ENCODE measurements at regions not wholly inside any gene's neighbourhood (a gene's known extent, or its start where the extent isn't known, plus 50 kb on each side); places are given as distances from the start of the nearest gene placed in this dataset.

- no peak for DNase-seq (ENCODE audit: low read depth in 2 of 2)
Measured at GRCh38 chr1:194568610-194569009, 1382.2 kb upstream of the B3GALT2 start.

- peak; percentile 60 to 70 for DNase-seq (ENCODE audit: low read depth in 2 of 2)
Measured at GRCh38 chr1:194548071-194548470, 1361.7 kb upstream of the B3GALT2 start.

GRCh38 chr1:194544012-194544411 is 1357.6 kb upstream of the B3GALT2 start:
- DNase-seq (ENCODE audit: low read depth in 2 of 2): no peak

- no peak for DNase-seq (ENCODE audit: low read depth in 2 of 2)
Measured at GRCh38 chr1:194538453-194538852, 1352.0 kb upstream of the B3GALT2 start.

GRCh38 chr1:194537521-194537920 is 1351.1 kb upstream of the B3GALT2 start:
- no peak for DNase-seq (ENCODE audit: low read depth in 2 of 2)

GRCh38 chr1:194535369-194535768 is 1349.0 kb upstream of the B3GALT2 start:
- DNase-seq (ENCODE audit: low read depth in 2 of 2): peak; percentile 7 to 10

- DNase-seq (ENCODE audit: low read depth in 2 of 2): no peak
Measured at GRCh38 chr1:194534784-194535183, 1348.4 kb upstream of the B3GALT2 start.

- DNase-seq (ENCODE audit: low read depth in 2 of 2): no peak
Measured at GRCh38 chr1:194533641-194534040, 1347.2 kb upstream of the B3GALT2 start.

GRCh38 chr1:194517567-194517966 is 1331.2 kb upstream of the B3GALT2 start:
- DNase-seq (ENCODE audit: low read depth in 2 of 2): no peak

GRCh38 chr1:194515916-194516315 is 1329.5 kb upstream of the B3GALT2 start:
- no peak for DNase-seq (ENCODE audit: low read depth in 2 of 2)

GRCh38 chr1:194512957-194513356 is 1326.5 kb upstream of the B3GALT2 start:
- peak; percentile 9 to 10 for DNase-seq (ENCODE audit: low read depth in 2 of 2)

GRCh38 chr1:194512345-194512744 is 1325.9 kb upstream of the B3GALT2 start:
- DNase-seq (ENCODE audit: low read depth in 2 of 2): no peak

- no peak for DNase-seq (ENCODE audit: low read depth in 2 of 2)
Measured at GRCh38 chr1:194503209-194503608, 1316.8 kb upstream of the B3GALT2 start.

- DNase-seq (ENCODE audit: low read depth in 2 of 2): no peak
Measured at GRCh38 chr1:194495434-194495833, 1309.0 kb upstream of the B3GALT2 start.

- no peak for DNase-seq (ENCODE audit: low read depth in 2 of 2)
Measured at GRCh38 chr1:194487172-194487571, 1300.8 kb upstream of the B3GALT2 start.

GRCh38 chr1:194485432-194485831 is 1299.0 kb upstream of the B3GALT2 start:
- DNase-seq (ENCODE audit: low read depth in 2 of 2): no peak

- DNase-seq (ENCODE audit: low read depth in 2 of 2): no peak
Measured at GRCh38 chr1:194478731-194479130, 1292.3 kb upstream of the B3GALT2 start.

- no peak for DNase-seq (ENCODE audit: low read depth in 2 of 2)
Measured at GRCh38 chr1:194477908-194478307, 1291.5 kb upstream of the B3GALT2 start.

- DNase-seq (ENCODE audit: low read depth in 2 of 2): peak; percentile 63 to 73
Measured at GRCh38 chr1:194476872-194477271, 1290.5 kb upstream of the B3GALT2 start.

- DNase-seq (ENCODE audit: low read depth in 2 of 2): no peak
Measured at GRCh38 chr1:194476351-194476750, 1289.9 kb upstream of the B3GALT2 start.

GRCh38 chr1:194474701-194475100 is 1288.3 kb upstream of the B3GALT2 start:
- DNase-seq (ENCODE audit: low read depth in 2 of 2): no peak

- DNase-seq (ENCODE audit: low read depth in 2 of 2): no peak
Measured at GRCh38 chr1:194473766-194474165, 1287.4 kb upstream of the B3GALT2 start.

GRCh38 chr1:194469282-194469681 is 1282.9 kb upstream of the B3GALT2 start:
- no peak for DNase-seq (ENCODE audit: low read depth in 2 of 2)

GRCh38 chr1:194466706-194467105 is 1280.3 kb upstream of the B3GALT2 start:
- DNase-seq (ENCODE audit: low read depth in 2 of 2): peak; percentile 8 to 10

- peak; percentile 81 to 83 for DNase-seq (ENCODE audit: low read depth in 2 of 2)
Measured at GRCh38 chr1:194447636-194448035, 1261.2 kb upstream of the B3GALT2 start.
